ENCODE measurements at regions not wholly inside any gene's neighbourhood (a gene's known extent, or its start where the extent isn't known, plus 50 kb on each side); places are given as distances from the start of the nearest gene placed in this dataset.

DNA sequence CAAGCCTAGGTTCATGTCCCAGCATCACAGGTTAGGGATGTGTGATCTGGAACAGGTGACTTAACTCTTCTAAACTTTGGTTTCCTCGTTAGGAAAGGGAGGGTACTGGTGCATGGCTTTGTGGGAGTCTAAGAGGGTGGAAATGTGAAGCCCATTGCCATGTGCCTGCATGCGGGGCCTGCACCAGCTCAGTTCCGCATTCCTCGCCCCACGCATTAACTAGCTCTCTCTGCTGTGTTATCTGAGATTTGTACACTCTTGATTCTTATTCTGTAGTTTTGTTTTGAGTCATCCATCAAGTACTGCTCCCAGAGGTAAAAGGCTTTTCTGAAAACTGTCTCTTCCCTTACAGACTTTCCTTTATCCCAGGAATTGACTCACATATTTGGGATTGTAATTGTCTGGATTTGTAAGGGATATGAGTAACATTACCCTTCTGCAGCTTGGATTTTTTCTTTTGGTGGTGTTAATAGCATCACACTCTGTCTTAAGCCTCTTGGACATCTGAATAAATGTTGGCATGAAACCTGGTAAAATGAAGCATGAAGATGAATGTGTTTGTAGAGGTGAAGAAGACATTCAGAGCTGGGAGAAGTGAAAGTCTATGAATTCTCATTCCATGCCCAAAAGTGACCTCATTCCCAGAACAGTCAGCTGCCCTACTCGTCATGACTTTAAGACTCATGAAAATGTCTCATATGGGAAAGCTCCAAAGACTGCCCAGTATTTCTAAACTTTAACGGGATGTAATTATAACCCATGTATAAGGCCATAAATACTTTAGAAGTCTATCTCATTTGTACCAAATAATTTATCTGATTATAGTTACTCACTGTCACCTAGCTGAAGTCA, 357.3 kb downstream of the FOXA2 start:
- TF ChIP-seq, protein P1, sequence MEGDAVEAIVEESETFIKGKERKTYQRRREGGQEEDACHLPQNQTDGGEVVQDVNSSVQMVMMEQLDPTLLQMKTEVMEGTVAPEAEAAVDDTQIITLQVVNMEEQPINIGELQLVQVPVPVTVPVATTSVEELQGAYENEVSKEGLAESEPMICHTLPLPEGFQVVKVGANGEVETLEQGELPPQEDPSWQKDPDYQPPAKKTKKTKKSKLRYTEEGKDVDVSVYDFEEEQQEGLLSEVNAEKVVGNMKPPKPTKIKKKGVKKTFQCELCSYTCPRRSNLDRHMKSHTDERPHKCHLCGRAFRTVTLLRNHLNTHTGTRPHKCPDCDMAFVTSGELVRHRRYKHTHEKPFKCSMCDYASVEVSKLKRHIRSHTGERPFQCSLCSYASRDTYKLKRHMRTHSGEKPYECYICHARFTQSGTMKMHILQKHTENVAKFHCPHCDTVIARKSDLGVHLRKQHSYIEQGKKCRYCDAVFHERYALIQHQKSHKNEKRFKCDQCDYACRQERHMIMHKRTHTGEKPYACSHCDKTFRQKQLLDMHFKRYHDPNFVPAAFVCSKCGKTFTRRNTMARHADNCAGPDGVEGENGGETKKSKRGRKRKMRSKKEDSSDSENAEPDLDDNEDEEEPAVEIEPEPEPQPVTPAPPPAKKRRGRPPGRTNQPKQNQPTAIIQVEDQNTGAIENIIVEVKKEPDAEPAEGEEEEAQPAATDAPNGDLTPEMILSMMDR (IDR thresholded peaks at IDR 0.05), result no peak
- TF ChIP-seq POLR2A (IDR thresholded peaks at IDR 0.05), result no peak

Data from testis (tissue), 2 donors.